ENCODE measurements at regions not wholly inside any gene's neighbourhood (a gene's known extent, or its start where the extent isn't known, plus 50 kb on each side); places are given as distances from the start of the nearest gene placed in this dataset.

DNA sequence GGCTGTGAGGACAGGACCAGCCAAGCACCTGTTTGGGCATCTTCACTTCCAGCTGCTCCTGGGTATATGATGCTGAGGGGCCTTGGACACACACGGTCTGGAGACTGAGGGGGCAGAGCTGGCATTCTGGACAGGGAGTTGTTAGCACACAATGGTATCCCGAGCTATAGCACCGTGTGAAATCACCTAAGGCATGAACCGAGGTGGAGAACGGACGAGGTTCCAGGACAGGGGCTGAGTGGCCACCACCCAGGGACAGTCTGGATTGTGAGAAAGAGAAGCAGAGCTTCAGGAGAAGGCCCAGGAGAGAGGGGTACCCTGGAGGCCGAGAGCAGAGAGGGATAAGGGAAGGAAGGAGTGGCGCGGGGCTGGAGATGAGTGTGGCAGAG lies 571.8 kb downstream of the TCERG1L start:
- TF ChIP-seq, protein P1, sequence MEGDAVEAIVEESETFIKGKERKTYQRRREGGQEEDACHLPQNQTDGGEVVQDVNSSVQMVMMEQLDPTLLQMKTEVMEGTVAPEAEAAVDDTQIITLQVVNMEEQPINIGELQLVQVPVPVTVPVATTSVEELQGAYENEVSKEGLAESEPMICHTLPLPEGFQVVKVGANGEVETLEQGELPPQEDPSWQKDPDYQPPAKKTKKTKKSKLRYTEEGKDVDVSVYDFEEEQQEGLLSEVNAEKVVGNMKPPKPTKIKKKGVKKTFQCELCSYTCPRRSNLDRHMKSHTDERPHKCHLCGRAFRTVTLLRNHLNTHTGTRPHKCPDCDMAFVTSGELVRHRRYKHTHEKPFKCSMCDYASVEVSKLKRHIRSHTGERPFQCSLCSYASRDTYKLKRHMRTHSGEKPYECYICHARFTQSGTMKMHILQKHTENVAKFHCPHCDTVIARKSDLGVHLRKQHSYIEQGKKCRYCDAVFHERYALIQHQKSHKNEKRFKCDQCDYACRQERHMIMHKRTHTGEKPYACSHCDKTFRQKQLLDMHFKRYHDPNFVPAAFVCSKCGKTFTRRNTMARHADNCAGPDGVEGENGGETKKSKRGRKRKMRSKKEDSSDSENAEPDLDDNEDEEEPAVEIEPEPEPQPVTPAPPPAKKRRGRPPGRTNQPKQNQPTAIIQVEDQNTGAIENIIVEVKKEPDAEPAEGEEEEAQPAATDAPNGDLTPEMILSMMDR (conservative IDR thresholded peaks at IDR 0.05), result no peak
- TF ChIP-seq ZFX (IDR thresholded peaks at IDR 0.05), result no peak
- H3K27ac ChIP-seq, result no peak overlapping the region

DNA sequence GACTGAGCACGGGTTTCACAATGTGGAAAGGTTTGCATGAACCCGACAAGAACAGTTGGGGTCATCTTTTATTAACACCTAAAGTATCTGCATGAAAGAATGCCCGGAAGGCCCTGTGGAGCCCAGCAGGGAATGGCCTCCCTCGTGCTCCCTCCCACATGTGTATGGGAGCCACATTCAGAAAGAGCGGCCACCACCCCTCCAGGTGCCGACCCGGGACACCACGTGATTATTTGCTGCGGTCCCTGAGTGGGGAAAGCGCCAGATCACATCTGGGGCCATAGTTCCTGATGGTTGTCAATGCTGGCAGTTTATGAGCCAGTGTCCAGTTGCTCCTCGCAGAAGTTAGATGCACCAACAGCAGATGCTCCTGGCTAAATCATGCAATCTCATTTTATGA lies 571.4 kb downstream of the TCERG1L start:
- H3K27ac ChIP-seq, result no peak overlapping the region
- no peak for TF ChIP-seq ZFX (IDR thresholded peaks at IDR 0.05)
- TF ChIP-seq, protein P1 (conservative IDR thresholded peaks at IDR 0.05), result no peak

DNA sequence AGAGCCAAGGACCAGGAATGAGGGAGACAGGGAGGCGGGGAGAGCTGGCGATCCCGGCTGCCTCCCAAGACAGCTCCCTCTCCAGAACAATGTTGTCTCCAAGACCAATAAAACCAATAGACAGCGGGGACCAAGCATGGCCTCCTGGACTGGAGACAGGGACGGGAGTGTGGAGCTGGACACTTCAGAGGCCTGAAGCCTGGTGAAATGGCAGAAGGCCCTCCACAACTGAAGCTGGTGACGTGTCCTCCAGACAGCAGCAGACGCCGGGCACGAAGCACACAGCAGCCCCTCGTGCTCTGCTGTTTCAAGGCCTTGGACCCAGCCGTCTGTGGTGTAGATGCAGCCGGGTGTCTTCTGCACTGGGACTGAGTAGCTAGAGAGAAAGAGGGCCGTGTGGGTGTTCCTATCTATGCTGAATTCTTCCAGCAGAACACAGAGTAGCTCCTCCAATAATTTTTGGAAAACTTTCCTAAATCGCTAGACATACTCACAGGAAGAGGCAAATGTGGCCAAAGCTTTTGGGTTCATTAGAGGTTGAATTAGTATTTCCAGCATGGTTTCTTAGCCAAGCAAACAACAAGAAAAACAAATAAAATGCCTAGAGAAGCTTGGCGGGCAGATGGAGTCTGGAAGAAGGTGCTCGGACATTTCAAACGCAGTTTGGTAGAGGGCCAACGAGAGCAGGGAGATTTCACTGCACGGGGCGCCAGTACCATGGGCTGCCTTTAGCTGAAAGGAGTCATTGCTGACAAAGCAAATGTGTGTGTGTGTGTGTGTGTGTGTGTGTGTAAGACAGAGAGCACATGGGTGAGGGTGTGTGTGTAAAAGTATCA lies 570.4 kb downstream of the TCERG1L start:
- H3K27ac ChIP-seq, result no peak overlapping the region
- TF ChIP-seq, protein P1 (conservative IDR thresholded peaks at IDR 0.05), result no peak
- no peak for TF ChIP-seq ZFX (IDR thresholded peaks at IDR 0.05)

DNA sequence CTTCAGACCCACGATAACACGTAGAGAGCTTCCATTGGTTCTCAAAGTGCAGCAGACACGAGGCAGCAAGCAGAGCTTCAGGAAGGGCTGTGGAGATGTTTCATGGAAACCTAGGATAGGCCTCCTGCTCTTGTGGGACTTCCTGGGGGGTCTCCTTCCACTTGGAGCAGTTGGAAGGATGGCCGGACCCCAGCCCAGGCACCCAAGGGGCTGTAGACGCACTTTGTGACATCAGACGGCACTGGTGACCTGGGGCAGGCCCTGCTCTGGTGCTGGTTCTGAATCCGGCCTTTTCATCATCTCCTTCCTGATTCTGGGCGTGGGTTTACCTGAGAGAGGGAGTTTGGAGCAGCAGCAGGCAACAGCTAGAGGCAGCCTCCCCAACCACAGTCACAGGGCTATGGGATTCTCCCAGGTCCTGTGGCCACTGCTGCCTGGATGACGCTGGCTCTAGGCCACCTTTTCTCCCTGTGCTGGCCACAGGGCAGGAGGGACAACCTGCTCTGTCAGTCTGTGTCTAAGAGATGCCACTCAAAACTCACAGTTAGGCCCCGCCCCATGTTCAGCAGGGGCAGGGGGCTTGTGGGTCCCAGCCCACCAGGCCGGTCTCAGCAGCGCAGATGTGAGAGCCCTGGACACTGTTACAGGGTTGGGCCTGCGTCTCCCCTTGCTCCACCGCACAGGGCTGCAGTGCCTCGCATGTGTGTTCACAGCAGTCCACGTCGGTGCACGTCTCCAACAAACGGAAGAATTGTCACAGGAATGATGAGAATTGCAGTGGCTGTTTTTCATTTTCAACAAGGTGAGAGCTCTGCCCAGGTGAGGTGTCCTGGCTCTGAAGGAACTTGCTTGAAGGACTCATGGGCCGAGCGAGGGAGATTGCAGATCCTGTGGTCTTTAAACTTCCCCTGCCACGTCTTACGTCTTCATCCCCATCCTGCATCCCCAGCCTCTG lies 569.3 kb downstream of the TCERG1L start:
- H3K27ac ChIP-seq, result no peak overlapping the region
- no peak for TF ChIP-seq ZFX (IDR thresholded peaks at IDR 0.05)
- TF ChIP-seq, protein P1 (conservative IDR thresholded peaks at IDR 0.05), result no peak

DNA sequence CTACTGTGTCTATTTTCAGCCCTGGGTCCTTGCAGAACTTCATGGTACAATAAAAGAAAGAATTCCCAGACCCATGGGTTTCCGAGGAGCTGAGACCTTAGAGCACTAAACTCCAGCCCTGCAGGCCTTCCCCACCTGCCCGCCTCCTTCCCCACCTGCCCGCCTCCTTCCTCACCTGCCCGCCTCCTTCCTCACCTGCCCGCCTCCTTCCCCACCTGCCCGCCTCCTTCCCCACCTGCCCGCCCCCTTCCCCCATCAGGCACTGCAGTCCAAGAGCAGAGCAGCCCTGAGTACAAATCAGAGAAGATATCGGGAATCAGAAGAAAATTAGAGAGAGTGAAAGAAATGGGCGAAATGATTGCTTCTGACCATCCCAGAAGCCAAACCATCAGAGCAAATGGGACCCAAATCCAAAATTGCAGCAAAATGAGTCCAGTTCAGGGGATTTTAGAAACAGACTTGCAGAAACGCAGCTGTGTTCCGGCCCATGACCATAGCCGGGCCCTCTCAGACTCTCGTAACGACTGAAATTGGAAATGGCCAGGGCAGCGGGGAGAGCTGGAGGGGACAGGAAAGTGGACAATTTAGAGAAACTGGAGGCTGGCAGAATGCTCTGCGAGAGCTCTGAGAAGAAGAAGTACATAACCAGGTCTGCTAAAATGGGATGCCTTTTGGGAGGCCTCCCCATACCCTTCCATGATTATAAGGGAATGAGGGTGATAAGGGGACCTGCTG lies 568.4 kb downstream of the TCERG1L start:
- H3K27ac ChIP-seq, result no peak overlapping the region
- TF ChIP-seq, protein P1 (conservative IDR thresholded peaks at IDR 0.05), result no peak
- no peak for TF ChIP-seq ZFX (IDR thresholded peaks at IDR 0.05)

DNA sequence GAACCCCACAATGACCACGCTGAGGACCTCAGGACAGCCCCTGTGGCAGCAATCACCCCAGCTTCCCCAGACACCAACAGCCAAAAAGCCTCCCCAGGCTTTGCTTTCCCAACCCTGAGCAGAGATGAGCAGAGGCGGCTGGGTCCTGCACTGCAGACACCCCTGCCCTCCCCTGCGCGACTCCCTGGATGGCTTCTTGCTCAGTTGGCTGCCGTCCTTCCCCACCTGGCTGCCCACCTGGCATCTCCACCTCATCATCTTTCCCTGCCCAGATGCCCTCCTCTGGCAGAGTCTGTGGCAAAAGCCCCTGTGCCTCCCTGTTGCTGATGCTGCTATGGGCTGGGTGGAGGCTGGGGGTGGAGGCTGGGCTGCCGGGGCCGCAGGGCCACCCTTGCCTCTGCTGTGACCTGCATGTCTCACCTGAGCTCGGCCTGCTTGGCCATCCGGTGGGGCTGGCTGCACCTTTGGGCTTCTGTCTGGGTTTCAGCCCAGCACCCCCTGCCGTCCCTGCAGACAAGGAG lies 567.7 kb downstream of the TCERG1L start:
- TF ChIP-seq ZFX (IDR thresholded peaks at IDR 0.05), result no peak
- TF ChIP-seq, protein P1 (conservative IDR thresholded peaks at IDR 0.05), result no peak
- no peak overlapping the region for H3K27ac ChIP-seq
